ENCODE measurements at regions not wholly inside any gene's neighbourhood (a gene's known extent, or its start where the extent isn't known, plus 50 kb on each side); places are given as distances from the start of the nearest gene placed in this dataset.

DNA sequence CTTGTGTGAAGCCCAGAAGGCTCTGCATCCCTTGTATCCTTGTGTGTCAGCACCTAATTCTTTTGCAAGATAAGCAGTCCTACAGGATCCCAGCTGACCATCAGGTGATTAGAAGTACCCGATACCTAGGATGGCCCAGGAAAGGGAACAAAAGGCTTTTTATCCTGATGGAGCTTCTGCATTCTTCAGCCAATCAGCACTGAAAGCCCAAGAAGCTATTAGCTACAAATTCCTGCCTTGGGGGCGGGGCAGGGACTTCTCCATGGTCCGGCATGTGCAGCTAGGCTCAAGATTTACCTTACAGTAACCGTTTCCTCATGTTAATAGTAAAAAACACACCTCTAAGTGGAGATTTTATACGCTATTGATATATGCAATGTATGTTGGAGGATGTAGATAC is 264.6 kb upstream of the THUMPD2 start:
- Mint-ChIP-seq H3K4me1 (peaks cover 5% of the 10 kb centered on the region), H3K27ac (no peak overlapping the region), H3K36me3 (no peaks in the 10 kb centered on the region), H3K4me3 (no peak overlapping the region), H3K27me3 (ENCODE audit: low read depth) (peaks cover 13% of the 10 kb centered on the region), H3K9me3 (no peaks in the 10 kb centered on the region)
- no peak for TF ChIP-seq CTCF (IDR thresholded peaks at IDR 0.05; ENCODE audit: unreplicated experiment)
- DNase-seq (ENCODE audit: low spot score in 2 of 2, unreplicated experiment in 2 of 2), result no peak

GRCh38 chr2:40043191-40043590 is 264.1 kb upstream of the THUMPD2 start:
- no peak overlapping the region for H3K4me3 Mint-ChIP-seq
- no peaks in the 10 kb centered on the region for H3K36me3 Mint-ChIP-seq
- no peak overlapping the region for H3K27ac Mint-ChIP-seq
- H3K9me3 Mint-ChIP-seq, result no peaks in the 10 kb centered on the region
- H3K4me1 Mint-ChIP-seq, result peaks cover 5% of the 10 kb centered on the region
- no peak for TF ChIP-seq CTCF (IDR thresholded peaks at IDR 0.05; ENCODE audit: unreplicated experiment)
- no peak for DNase-seq (ENCODE audit: low spot score in 2 of 2, unreplicated experiment in 2 of 2)
- H3K27me3 Mint-ChIP-seq (ENCODE audit: low read depth), result peaks cover 13% of the 10 kb centered on the region

GRCh38 chr2:40041422-40042382 is 262.6 kb upstream of the THUMPD2 start:
- no peak for DNase-seq (ENCODE audit: low spot score in 2 of 2, unreplicated experiment in 2 of 2)
- H3K4me1 Mint-ChIP-seq, result peaks cover 1% of the 10 kb centered on the region
- H3K27ac Mint-ChIP-seq, result no peak overlapping the region
- no peaks in the 10 kb centered on the region for H3K36me3 Mint-ChIP-seq
- H3K4me3 Mint-ChIP-seq, result no peak overlapping the region
- no peaks in the 10 kb centered on the region for H3K9me3 Mint-ChIP-seq
- peaks cover 8% of the 10 kb centered on the region for H3K27me3 Mint-ChIP-seq (ENCODE audit: low read depth)
- no peak for TF ChIP-seq CTCF (IDR thresholded peaks at IDR 0.05; ENCODE audit: unreplicated experiment)

DNA sequence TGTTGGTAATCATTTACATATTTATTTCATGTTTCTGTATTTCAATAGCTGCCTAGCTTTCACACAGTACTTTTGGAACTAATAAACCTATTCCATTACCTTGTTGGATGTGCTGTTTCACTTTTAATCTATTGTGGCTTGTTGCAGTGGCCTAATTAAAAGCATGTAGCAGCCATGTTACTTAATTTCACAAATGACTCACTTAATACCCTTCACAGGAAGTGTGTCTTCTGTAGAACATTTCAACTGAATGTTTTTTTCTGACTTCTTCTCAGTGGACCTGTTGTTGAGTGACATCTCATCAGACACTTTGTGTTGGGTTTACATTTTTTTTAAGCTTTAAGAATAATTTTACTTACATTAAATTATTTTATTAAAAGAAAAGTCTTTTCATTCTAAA is 260.5 kb upstream of the THUMPD2 start:
- Mint-ChIP-seq H3K27ac (no peak overlapping the region), H3K4me3 (no peak overlapping the region), H3K36me3 (no peaks in the 10 kb centered on the region), H3K27me3 (ENCODE audit: low read depth) (no peaks in the 10 kb centered on the region), H3K4me1 (no peaks in the 10 kb centered on the region), H3K9me3 (peaks cover 1% of the 10 kb centered on the region)
- TF ChIP-seq CTCF (IDR thresholded peaks at IDR 0.05; ENCODE audit: unreplicated experiment), result no peak
- DNase-seq (ENCODE audit: low spot score in 2 of 2, unreplicated experiment in 2 of 2), result no peak

- no peak for TF ChIP-seq CTCF (IDR thresholded peaks at IDR 0.05; ENCODE audit: unreplicated experiment)
- Mint-ChIP-seq H3K27ac (no peak overlapping the region), H3K36me3 (no peaks in the 10 kb centered on the region), H3K4me1 (no peaks in the 10 kb centered on the region), H3K9me3 (peaks cover 8% of the 10 kb centered on the region), H3K4me3 (no peak overlapping the region), H3K27me3 (ENCODE audit: low read depth) (no peaks in the 10 kb centered on the region)
- no peak for DNase-seq (ENCODE audit: low spot score in 2 of 2, unreplicated experiment in 2 of 2)
Observed at GRCh38 chr2:40038646-40039045, 259.6 kb upstream of the THUMPD2 start.
